ENCODE measurements at regions not wholly inside any gene's neighbourhood (a gene's known extent, or its start where the extent isn't known, plus 50 kb on each side); places are given as distances from the start of the nearest gene placed in this dataset.

DNA sequence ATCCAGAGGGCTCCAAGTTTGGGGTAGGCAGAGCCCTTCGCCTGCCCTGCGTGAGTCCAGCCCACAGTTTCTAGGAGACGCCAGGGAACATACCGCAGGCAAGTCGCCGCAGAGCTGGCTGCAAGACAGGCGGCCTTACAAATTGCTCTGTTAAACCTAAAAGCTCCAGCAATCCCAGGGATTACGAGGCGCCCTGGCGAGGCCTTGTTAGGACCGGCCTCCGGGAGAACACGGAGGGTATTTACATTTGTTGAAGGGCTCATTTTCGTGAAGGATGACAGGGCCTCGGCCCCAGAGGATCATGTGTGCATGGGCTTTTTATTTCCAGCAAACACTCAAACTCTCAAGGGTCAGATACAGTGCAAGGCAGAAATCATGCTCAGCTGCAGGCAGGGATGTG is 77.6 kb upstream of the FOXF1 start:
- no peak overlapping the region for H2AFZ ChIP-seq (ENCODE audit: low read length)
- H4K91ac ChIP-seq (ENCODE audit: low read depth, low read length, poor library complexity): no peak overlapping the region
- H3K4ac ChIP-seq (ENCODE audit: low read length): no peak overlapping the region
- H3K27me3 ChIP-seq (ENCODE audit: control insufficient read depth in 3 of 3, insufficient read depth in 3 of 3, low read depth in 1 of 3, low read length in 3 of 3): peaks cover 0 to 12% (median 0%) of the 10 kb centered on the region in 3 experiments
- H2BK15ac ChIP-seq (ENCODE audit: low read length): no peak overlapping the region
- H4K8ac ChIP-seq (ENCODE audit: low read depth, low read length): no peak overlapping the region
- no peak for DNase-seq (ENCODE audit: low spot score)
- H3K4me1 ChIP-seq (ENCODE audit: control insufficient read depth in 2 of 2, insufficient read depth in 1 of 2, low read depth in 1 of 2, low read length in 2 of 2): peaks cover 0 to 2% of the 10 kb centered on the region in 2 donors
- H3K18ac ChIP-seq (ENCODE audit: low read length): peak overlapping the region; percentile 72
- H2BK5ac ChIP-seq (ENCODE audit: low read length): peak overlapping the region; percentile 29
- no peak overlapping the region for H2BK12ac ChIP-seq (ENCODE audit: low read length)
- no peak overlapping the region for H3K4me3 ChIP-seq (ENCODE audit: low read length in 2 of 2)
- no peak overlapping the region for H3K14ac ChIP-seq (ENCODE audit: low read length)
- no peak overlapping the region for H2AK5ac ChIP-seq (ENCODE audit: low read depth, low read length)
- H3K4me2 ChIP-seq (ENCODE audit: insufficient read depth, low read length, poor library complexity, severe bottlenecking): no peak overlapping the region
- H2BK120ac ChIP-seq (ENCODE audit: low read depth, low read length): no peak overlapping the region
- WGBS, 2 donors (ENCODE audit: extremely low coverage in 2 of 2, insufficient read length in 2 of 2, insufficient replicate concordance in 1 of 2): no CpG with 5 or more reads among the region's 15 CpGs
- H3K79me1 ChIP-seq (ENCODE audit: low read depth, low read length): no peaks in the 10 kb centered on the region
- no peak overlapping the region for H3K27ac ChIP-seq (replicated peaks; ENCODE audit: low read length)
- no peaks in the 10 kb centered on the region for H3K36me3 ChIP-seq (replicated peaks in 1 of 2; ENCODE audit: control insufficient read depth in 2 of 2, insufficient read depth in 2 of 2, low read length in 2 of 2)
- no peak overlapping the region for H3K9ac ChIP-seq (ENCODE audit: low read depth, low read length, poor library complexity)
- no peaks in the 10 kb centered on the region for H3K9me3 ChIP-seq (replicated peaks in 1 of 2; ENCODE audit: control insufficient read depth in 2 of 2, insufficient read depth in 1 of 2, low read depth in 1 of 2, low read length in 2 of 2)
- no peak overlapping the region for H3K23ac ChIP-seq (ENCODE audit: low read depth, low read length, poor library complexity)

DNA sequence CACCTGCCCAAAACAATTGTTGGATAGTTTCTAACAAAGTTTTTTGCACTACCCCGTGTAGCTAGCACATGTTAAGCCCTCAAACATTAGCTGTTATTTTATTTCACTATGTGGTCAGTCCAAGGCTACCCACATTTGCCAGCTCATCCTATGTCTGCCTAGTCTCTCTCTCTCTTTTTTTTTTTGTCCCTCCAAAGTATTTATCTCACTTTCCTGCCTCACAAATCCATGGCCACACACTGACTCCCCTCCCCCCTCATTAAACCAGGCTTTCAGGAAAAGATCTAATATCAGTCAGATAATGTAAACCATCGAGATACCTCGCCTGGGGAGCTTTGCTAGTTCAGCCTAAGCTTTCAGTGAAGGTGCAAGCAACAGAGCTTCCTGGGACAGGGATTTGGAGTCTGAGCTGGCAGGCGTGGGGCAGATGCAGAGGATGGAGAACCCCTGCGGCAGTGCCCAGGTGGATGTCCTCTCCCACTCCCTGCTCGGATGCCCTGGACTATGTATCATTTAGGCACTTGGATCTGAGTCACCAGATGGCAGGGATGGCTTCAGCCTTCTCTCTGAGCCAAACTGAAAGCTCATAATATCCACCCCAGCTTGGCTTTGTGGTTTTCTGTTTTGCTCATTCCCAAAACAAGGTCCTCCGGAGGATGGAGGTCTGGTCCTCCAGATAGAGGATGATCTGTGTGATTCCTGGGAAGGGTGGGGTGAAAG is 73.7 kb upstream of the FOXF1 start:
- Histone ChIP-seq H2BK120ac (ENCODE audit: low read depth, low read length) (no peak overlapping the region), H2AK5ac (ENCODE audit: low read depth, low read length) (no peak overlapping the region), H2BK15ac (ENCODE audit: low read length) (no peak overlapping the region), H3K14ac (ENCODE audit: low read length) (no peak overlapping the region), H3K36me3 (replicated peaks in 1 of 2; ENCODE audit: control insufficient read depth in 2 of 2, insufficient read depth in 2 of 2, low read length in 2 of 2) (no peaks in the 10 kb centered on the region), H3K27ac (replicated peaks; ENCODE audit: low read length) (no peak overlapping the region), H3K4ac (ENCODE audit: low read length) (no peak overlapping the region), H4K91ac (ENCODE audit: low read depth, low read length, poor library complexity) (no peak overlapping the region), H3K9me3 (replicated peaks in 1 of 2; ENCODE audit: control insufficient read depth in 2 of 2, insufficient read depth in 1 of 2, low read depth in 1 of 2, low read length in 2 of 2) (no peaks in the 10 kb centered on the region), H3K9ac (ENCODE audit: low read depth, low read length, poor library complexity) (no peak overlapping the region), H3K23ac (ENCODE audit: low read depth, low read length, poor library complexity) (no peak overlapping the region), H3K4me3 (ENCODE audit: low read length in 2 of 2) (no peak overlapping the region), H3K18ac (ENCODE audit: low read length) (no peak overlapping the region), H2AFZ (ENCODE audit: low read length) (no peak overlapping the region), H3K4me1 (ENCODE audit: control insufficient read depth in 2 of 2, insufficient read depth in 1 of 2, low read depth in 1 of 2, low read length in 2 of 2) (peaks cover 0 to 2% of the 10 kb centered on the region in 2 donors), H2BK12ac (ENCODE audit: low read length) (no peak overlapping the region), H4K8ac (ENCODE audit: low read depth, low read length) (no peak overlapping the region), H3K4me2 (ENCODE audit: insufficient read depth, low read length, poor library complexity, severe bottlenecking) (no peak overlapping the region), H3K79me1 (ENCODE audit: low read depth, low read length) (no peaks in the 10 kb centered on the region), H2BK5ac (ENCODE audit: low read length) (no peak overlapping the region), H3K27me3 (ENCODE audit: control insufficient read depth in 3 of 3, insufficient read depth in 3 of 3, low read depth in 1 of 3, low read length in 3 of 3) (peaks cover 0 to 8% (median 0%) of the 10 kb centered on the region in 3 experiments)
- DNase-seq (ENCODE audit: low spot score): no peak
- no CpG with 5 or more reads among the region's 7 CpGs for WGBS, 2 donors (ENCODE audit: extremely low coverage in 2 of 2, insufficient read length in 2 of 2, insufficient replicate concordance in 1 of 2)

DNA sequence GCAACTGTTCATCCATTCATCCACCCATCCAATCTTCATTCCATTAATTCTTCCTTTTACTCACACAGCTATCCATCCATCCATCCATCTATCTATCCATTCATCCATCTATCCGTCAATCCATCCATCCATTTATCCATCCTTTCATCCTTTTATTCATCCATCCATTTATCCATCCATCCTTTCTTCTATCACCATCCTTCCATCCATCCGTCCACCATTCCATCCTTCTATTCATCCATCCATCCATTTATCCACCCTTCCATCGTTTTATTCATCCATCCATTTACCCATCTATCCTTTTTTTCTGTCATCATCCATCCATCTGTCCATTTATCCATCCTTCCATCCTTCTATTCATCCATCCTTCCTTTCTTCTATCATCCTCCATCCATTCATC is 73.0 kb upstream of the FOXF1 start:
- Histone ChIP-seq H4K91ac (ENCODE audit: low read depth, low read length, poor library complexity) (no peak overlapping the region), H3K18ac (ENCODE audit: low read length) (no peak overlapping the region), H3K4me2 (ENCODE audit: insufficient read depth, low read length, poor library complexity, severe bottlenecking) (no peak overlapping the region), H3K36me3 (replicated peaks in 1 of 2; ENCODE audit: control insufficient read depth in 2 of 2, insufficient read depth in 2 of 2, low read length in 2 of 2) (no peaks in the 10 kb centered on the region), H3K27me3 (ENCODE audit: control insufficient read depth in 3 of 3, insufficient read depth in 3 of 3, low read depth in 1 of 3, low read length in 3 of 3) (peaks cover 0 to 14% (median 0%) of the 10 kb centered on the region in 3 experiments), H4K8ac (ENCODE audit: low read depth, low read length) (no peak overlapping the region), H3K4ac (ENCODE audit: low read length) (no peak overlapping the region), H2AFZ (ENCODE audit: low read length) (no peak overlapping the region), H3K9me3 (replicated peaks in 1 of 2; ENCODE audit: control insufficient read depth in 2 of 2, insufficient read depth in 1 of 2, low read depth in 1 of 2, low read length in 2 of 2) (no peaks in the 10 kb centered on the region), H3K14ac (ENCODE audit: low read length) (no peak overlapping the region), H2BK12ac (ENCODE audit: low read length) (no peak overlapping the region), H3K23ac (ENCODE audit: low read depth, low read length, poor library complexity) (no peak overlapping the region), H3K9ac (ENCODE audit: low read depth, low read length, poor library complexity) (no peak overlapping the region), H2AK5ac (ENCODE audit: low read depth, low read length) (no peak overlapping the region), H3K4me1 (ENCODE audit: control insufficient read depth in 2 of 2, insufficient read depth in 1 of 2, low read depth in 1 of 2, low read length in 2 of 2) (peaks cover 0 to 2% of the 10 kb centered on the region in 2 donors), H2BK15ac (ENCODE audit: low read length) (no peak overlapping the region), H2BK5ac (ENCODE audit: low read length) (no peak overlapping the region), H3K27ac (replicated peaks; ENCODE audit: low read length) (no peak overlapping the region), H2BK120ac (ENCODE audit: low read depth, low read length) (no peak overlapping the region), H3K4me3 (ENCODE audit: low read length in 2 of 2) (no peak overlapping the region), H3K79me1 (ENCODE audit: low read depth, low read length) (no peaks in the 10 kb centered on the region)
- 100% methylated on average over 3 of the region's 3 CpGs for WGBS, 2 donors (ENCODE audit: extremely low coverage in 2 of 2, insufficient read length in 2 of 2, insufficient replicate concordance in 1 of 2)
- no peak for DNase-seq (ENCODE audit: low spot score)

DNA sequence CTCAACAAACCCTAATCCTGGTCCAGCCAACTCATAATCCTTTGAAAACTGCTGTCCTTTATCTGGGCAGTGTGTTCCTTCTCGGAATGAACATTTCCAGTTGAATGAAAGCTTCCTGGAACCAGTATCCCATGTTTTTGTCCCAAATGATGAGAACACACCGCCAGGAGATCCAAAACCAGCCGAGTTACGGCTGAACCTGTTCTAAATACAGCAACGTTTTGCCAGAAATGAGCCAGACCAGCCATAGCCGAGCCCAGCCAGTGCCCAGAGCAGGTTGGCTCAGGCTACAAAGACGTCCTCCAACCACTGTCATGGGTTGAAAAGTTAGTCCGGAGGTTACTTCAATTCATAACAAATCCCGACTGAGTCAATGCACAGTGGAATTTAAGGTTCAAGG is 67.6 kb upstream of the FOXF1 start:
- Histone ChIP-seq H2BK5ac (ENCODE audit: low read length) (no peak overlapping the region), H2AFZ (ENCODE audit: low read length) (no peak overlapping the region), H3K4me3 (ENCODE audit: low read length in 2 of 2) (no peak overlapping the region), H2BK12ac (ENCODE audit: low read length) (no peak overlapping the region), H3K79me1 (ENCODE audit: low read depth, low read length) (no peaks in the 10 kb centered on the region), H2BK120ac (ENCODE audit: low read depth, low read length) (no peak overlapping the region), H3K4me2 (ENCODE audit: insufficient read depth, low read length, poor library complexity, severe bottlenecking) (no peak overlapping the region), H3K27ac (replicated peaks; ENCODE audit: low read length) (no peak overlapping the region), H3K4ac (ENCODE audit: low read length) (no peak overlapping the region), H4K91ac (ENCODE audit: low read depth, low read length, poor library complexity) (no peak overlapping the region), H3K36me3 (replicated peaks in 1 of 2; ENCODE audit: control insufficient read depth in 2 of 2, insufficient read depth in 2 of 2, low read length in 2 of 2) (no peaks in the 10 kb centered on the region), H3K14ac (ENCODE audit: low read length) (no peak overlapping the region), H4K8ac (ENCODE audit: low read depth, low read length) (no peak overlapping the region), H3K9ac (ENCODE audit: low read depth, low read length, poor library complexity) (no peak overlapping the region), H3K4me1 (ENCODE audit: control insufficient read depth in 2 of 2, insufficient read depth in 1 of 2, low read depth in 1 of 2, low read length in 2 of 2) (no peaks in the 10 kb centered on the region), H3K18ac (ENCODE audit: low read length) (no peak overlapping the region), H3K23ac (ENCODE audit: low read depth, low read length, poor library complexity) (no peak overlapping the region), H3K27me3 (ENCODE audit: control insufficient read depth in 3 of 3, insufficient read depth in 3 of 3, low read depth in 1 of 3, low read length in 3 of 3) (peaks cover 0 to 25% (median 0%) of the 10 kb centered on the region in 3 experiments), H2AK5ac (ENCODE audit: low read depth, low read length) (no peak overlapping the region), H2BK15ac (ENCODE audit: low read length) (no peak overlapping the region), H3K9me3 (replicated peaks in 1 of 2; ENCODE audit: control insufficient read depth in 2 of 2, insufficient read depth in 1 of 2, low read depth in 1 of 2, low read length in 2 of 2) (peaks cover 0 to 4% of the 10 kb centered on the region in 2 donors)
- WGBS, 2 donors (ENCODE audit: extremely low coverage in 2 of 2, insufficient read length in 2 of 2, insufficient replicate concordance in 1 of 2): no CpG with 5 or more reads among the region's 9 CpGs
- DNase-seq (ENCODE audit: low spot score): no peak
